HFFc6 (cell line): ENCODE measurements at regions not wholly inside any gene's neighbourhood (a gene's known extent, or its start where the extent isn't known, plus 50 kb on each side); places are given as distances from the start of the nearest gene placed in this dataset.

Source experiments
- DNase-seq: peaks from one replicate; pipeline ENCODE4 v3.0.0-alpha.2; 2018
- H3K27ac Mint-ChIP-seq: 2 replicates; pipeline ENCODE4 v1.8.0; 2020; ENCODE audit warnings: mild to moderate bottlenecking, mixed read lengths
- H3K27me3 Mint-ChIP-seq: 2 replicates; pipeline ENCODE4 v1.8.0; 2021; ENCODE audit warnings: mild to moderate bottlenecking, moderate library complexity, mixed read lengths; ENCODE audit not compliant: insufficient read depth
- H3K36me3 Mint-ChIP-seq: 2 replicates; pipeline ENCODE4 v1.8.0; 2021; ENCODE audit warnings: low read depth, mixed read lengths
- H3K4me1 Mint-ChIP-seq: 2 replicates; pipeline ENCODE4 v1.8.0; 2020; ENCODE audit warnings: low read depth, mixed read lengths
- H3K4me3 Mint-ChIP-seq: 2 replicates; pipeline ENCODE4 v1.8.0; 2020; ENCODE audit warnings: mild to moderate bottlenecking, moderate library complexity, mixed read lengths
- H3K9me3 Mint-ChIP-seq: 2 replicates; pipeline ENCODE4 v1.8.0; 2020; ENCODE audit warnings: mild to moderate bottlenecking, mixed read lengths
- CTCF ChIP-seq: fragments of 200-600 bp; sonication (generic); IDR thresholded peaks from 2 replicates; pipeline ENCODE4 v1.5.0; 2021; ENCODE audit warnings: antibody characterized with exemption, mild to moderate bottlenecking

- Mint-ChIP-seq H3K36me3 (no peaks in the 10 kb centered on the region), H3K27me3 (peaks cover 46% of the 10 kb centered on the region), H3K4me1 (no peaks in the 10 kb centered on the region), H3K27ac (no peak overlapping the region), H3K4me3 (no peak overlapping the region), H3K9me3 (no peaks in the 10 kb centered on the region)
- no peak for DNase-seq
- no peak for TF ChIP-seq CTCF
These were observed 130.3 kb upstream of the PMEPA1 start for GRCh38 chr20:57840066-57840465.

- Mint-ChIP-seq H3K27ac (no peak overlapping the region), H3K27me3 (peaks cover 50% of the 10 kb centered on the region), H3K9me3 (no peaks in the 10 kb centered on the region), H3K4me3 (no peak overlapping the region), H3K36me3 (no peaks in the 10 kb centered on the region), H3K4me1 (no peaks in the 10 kb centered on the region)
- TF ChIP-seq CTCF: no peak
- no peak for DNase-seq
These were observed 128.9 kb upstream of the PMEPA1 start for GRCh38 chr20:57838670-57839151.

GRCh38 chr20:57837208-57838035, 127.6 kb upstream of the PMEPA1 start:
- H3K4me1 Mint-ChIP-seq: no peaks in the 10 kb centered on the region
- DNase-seq: no peak
- H3K4me3 Mint-ChIP-seq: no peak overlapping the region
- no peaks in the 10 kb centered on the region for H3K9me3 Mint-ChIP-seq
- no peak overlapping the region for H3K27ac Mint-ChIP-seq
- H3K27me3 Mint-ChIP-seq: peaks cover 51% of the 10 kb centered on the region
- TF ChIP-seq CTCF: no peak
- H3K36me3 Mint-ChIP-seq: no peaks in the 10 kb centered on the region

- H3K27ac Mint-ChIP-seq: no peak overlapping the region
These were observed 126.0 kb upstream of the PMEPA1 start for GRCh38 chr20:57835588-57836455.

GRCh38 chr20:57835074-57835452, 125.2 kb upstream of the PMEPA1 start:
- Mint-ChIP-seq H3K4me1 (no peaks in the 10 kb centered on the region), H3K27me3 (peaks cover 47% of the 10 kb centered on the region)

More at GRCh38 chr20:57835588-57836455, 126.0 kb upstream of the PMEPA1 start:
- Mint-ChIP-seq H3K4me3 (no peak overlapping the region), H3K36me3 (no peaks in the 10 kb centered on the region), H3K9me3 (no peaks in the 10 kb centered on the region), H3K4me1 (no peaks in the 10 kb centered on the region), H3K27me3 (peaks cover 49% of the 10 kb centered on the region)
- no peak for DNase-seq
- TF ChIP-seq CTCF: no peak

More at GRCh38 chr20:57835074-57835452, 125.2 kb upstream of the PMEPA1 start:
- H3K4me3 Mint-ChIP-seq: no peak overlapping the region
- H3K36me3 Mint-ChIP-seq: no peaks in the 10 kb centered on the region
- DNase-seq: no peak
- no peak overlapping the region for H3K27ac Mint-ChIP-seq
- no peak for TF ChIP-seq CTCF
- no peaks in the 10 kb centered on the region for H3K9me3 Mint-ChIP-seq
